SU-DHL-6 (cell line): ENCODE measurements at regions not wholly inside any gene's neighbourhood (a gene's known extent, or its start where the extent isn't known, plus 50 kb on each side); places are given as distances from the start of the nearest gene placed in this dataset.

Source experiments
- EZH2phosphoT487 ChIP-seq: fragments of 200-600 bp; sonication (generic), shearing (Covaris generic); conservative IDR thresholded peaks from 2 replicates; pipeline ENCODE4 v1.6.1; 2018; ENCODE audit warnings: mild to moderate bottlenecking, antibody characterized with exemption, low read length, moderate library complexity, mixed read lengths
- TF ChIP-seq, protein P1 (sequence below): fragments of 200-600 bp; sonication (generic); IDR thresholded peaks from one replicate; pipeline ENCODE4 v1.5.1; 2017; ENCODE audit warnings: antibody characterized with exemption, mild to moderate bottlenecking, low read length, moderate library complexity; ENCODE audit not compliant: insufficient read depth, poor library complexity, severe bottlenecking

DNA sequence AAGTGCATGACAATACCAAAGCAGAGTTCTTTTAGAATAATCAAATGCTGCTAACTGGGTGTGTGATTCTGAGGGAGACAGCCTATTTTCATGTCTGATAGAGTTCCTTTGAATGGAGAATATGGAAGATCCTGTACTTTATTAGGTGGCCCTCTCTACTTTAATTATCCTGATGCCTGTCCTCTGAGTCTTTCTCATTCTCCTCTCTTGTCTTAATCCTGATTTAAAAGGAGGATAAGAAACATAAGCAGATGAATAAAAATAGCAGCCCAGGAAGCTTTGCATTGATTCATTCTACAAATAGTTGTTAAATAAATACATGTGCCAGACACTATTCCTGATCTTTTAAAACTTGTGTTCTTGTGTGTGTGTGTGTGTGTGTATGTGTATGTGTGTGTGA is 387.3 kb downstream of the SPRY1 start:
- TF ChIP-seq, protein P1, sequence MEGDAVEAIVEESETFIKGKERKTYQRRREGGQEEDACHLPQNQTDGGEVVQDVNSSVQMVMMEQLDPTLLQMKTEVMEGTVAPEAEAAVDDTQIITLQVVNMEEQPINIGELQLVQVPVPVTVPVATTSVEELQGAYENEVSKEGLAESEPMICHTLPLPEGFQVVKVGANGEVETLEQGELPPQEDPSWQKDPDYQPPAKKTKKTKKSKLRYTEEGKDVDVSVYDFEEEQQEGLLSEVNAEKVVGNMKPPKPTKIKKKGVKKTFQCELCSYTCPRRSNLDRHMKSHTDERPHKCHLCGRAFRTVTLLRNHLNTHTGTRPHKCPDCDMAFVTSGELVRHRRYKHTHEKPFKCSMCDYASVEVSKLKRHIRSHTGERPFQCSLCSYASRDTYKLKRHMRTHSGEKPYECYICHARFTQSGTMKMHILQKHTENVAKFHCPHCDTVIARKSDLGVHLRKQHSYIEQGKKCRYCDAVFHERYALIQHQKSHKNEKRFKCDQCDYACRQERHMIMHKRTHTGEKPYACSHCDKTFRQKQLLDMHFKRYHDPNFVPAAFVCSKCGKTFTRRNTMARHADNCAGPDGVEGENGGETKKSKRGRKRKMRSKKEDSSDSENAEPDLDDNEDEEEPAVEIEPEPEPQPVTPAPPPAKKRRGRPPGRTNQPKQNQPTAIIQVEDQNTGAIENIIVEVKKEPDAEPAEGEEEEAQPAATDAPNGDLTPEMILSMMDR = no peak
- no peak for TF ChIP-seq EZH2phosphoT487
